ENCODE measurements at regions not wholly inside any gene's neighbourhood (a gene's known extent, or its start where the extent isn't known, plus 50 kb on each side); places are given as distances from the start of the nearest gene placed in this dataset.

DNA sequence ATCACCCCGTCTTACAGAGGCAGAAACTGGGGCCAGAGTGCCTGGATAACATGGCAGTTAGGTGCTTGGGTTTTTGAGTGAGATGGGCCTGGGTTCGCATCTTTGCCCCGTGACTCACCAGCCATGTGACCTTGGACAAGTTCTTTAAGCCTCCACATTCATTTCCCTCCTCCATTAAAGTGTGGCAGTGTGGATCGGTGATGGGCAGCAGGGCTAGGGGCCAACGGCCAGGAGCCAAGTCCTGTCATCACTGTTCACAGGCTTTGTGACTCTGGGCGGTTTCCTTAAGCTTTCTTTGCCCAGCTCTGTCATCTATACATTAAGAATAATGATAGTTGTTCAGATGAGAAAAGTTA lies 85.5 kb upstream of the PMEPA1 start:
- no peak overlapping the region for H3K14ac ChIP-seq (ENCODE audit: insufficient read length)
- no peak overlapping the region for H2BK20ac ChIP-seq (ENCODE audit: low read length)
- H3K56ac ChIP-seq (replicated peaks; ENCODE audit: insufficient read length, low read depth, low read length): no peak overlapping the region
- H3K36me3 ChIP-seq (ENCODE audit: control insufficient read depth in 2 of 4, insufficient read depth in 4 of 4, low read length in 3 of 4): no peaks in the 10 kb centered on the region
- no peak overlapping the region for H3K18ac ChIP-seq (ENCODE audit: extremely low read depth, low read length)
- no peak overlapping the region for H3K4me2 ChIP-seq (ENCODE audit: insufficient read depth in 1 of 2, low read depth in 2 of 2, low read length in 2 of 2)
- H2BK15ac ChIP-seq (ENCODE audit: low read length): no peak overlapping the region
- FAIRE-seq: no peak
- no peaks in the 10 kb centered on the region for H3K79me2 ChIP-seq (ENCODE audit: control insufficient read depth in 1 of 2, insufficient read depth in 2 of 2, low read length in 2 of 2)
- no peak overlapping the region for H4K91ac ChIP-seq (replicated peaks; ENCODE audit: insufficient read length, low read length)
- no peaks in the 10 kb centered on the region for H3K9me3 ChIP-seq (ENCODE audit: insufficient read depth in 2 of 2, low read depth in 1 of 2, low read length in 1 of 2)
- H3K4ac ChIP-seq (replicated peaks; ENCODE audit: insufficient read length, low read depth, low read length): no peak overlapping the region
- WGBS, 2 experiments (ENCODE audit: extremely low coverage in 1 of 2, insufficient coverage in 1 of 2, insufficient read length in 1 of 2, insufficient replicate concordance in 2 of 2, low coverage in 1 of 2, low lambda C conversion rate in 2 of 2, missing lambda C conversion rate in 1 of 2): 89% methylated on average over 6 of the region's 6 CpGs; no CpG with 5 or more reads in 1 of the 2 experiments
- H3K23ac ChIP-seq (ENCODE audit: insufficient read length): no peak overlapping the region
- H3K4me1 ChIP-seq (replicated peaks in 1 of 4; ENCODE audit: control insufficient read depth in 3 of 4, insufficient read depth in 4 of 4, low read length in 3 of 4): no peaks in the 10 kb centered on the region
- no peak overlapping the region for H2AFZ ChIP-seq (ENCODE audit: low read length)
- H3K27ac ChIP-seq (ENCODE audit: low read depth, low read length): no peak overlapping the region
- no peak overlapping the region for H2AK5ac ChIP-seq (ENCODE audit: low read depth, low read length)
- H3K27me3 ChIP-seq (replicated peaks in 1 of 4; ENCODE audit: control insufficient read depth in 3 of 4, extremely low read depth in 1 of 4, insufficient read depth in 3 of 4, low read length in 3 of 4): no peaks in the 10 kb centered on the region
- H2BK5ac ChIP-seq (ENCODE audit: low read depth, low read length): no peak overlapping the region
- ChIA-PET POLR2A (ENCODE audit: partially characterized antibody) (no interaction called here), CTCF (ENCODE audit: partially characterized antibody) (interaction anchor here (0.6 kb wide), 1 partner anchor 166 kb away, joined by 3 read pairs; no protein-coding TSS in a partner anchor)
- H3K9ac ChIP-seq (replicated peaks in 1 of 4; ENCODE audit: extremely low read depth in 1 of 4, low read depth in 3 of 4, low read length in 3 of 4): no peak overlapping the region
- H4K5ac ChIP-seq (ENCODE audit: insufficient read length, low read depth, low read length): no peak overlapping the region
- H3K4me3 ChIP-seq (ENCODE audit: extremely low read depth in 1 of 4, insufficient read depth in 2 of 4, low read depth in 3 of 4, low read length in 4 of 4): no peak overlapping the region
- H4K8ac ChIP-seq (ENCODE audit: extremely low read depth, insufficient read depth, low read length): no peak overlapping the region; the same call in 1 of the 2 replicates
- H4K20me1 ChIP-seq (replicated peaks in 1 of 2; ENCODE audit: control insufficient read depth in 1 of 2, insufficient read depth in 2 of 2, low read length in 2 of 2): no peaks in the 10 kb centered on the region
- 0 out of 2 replicates have a peak, but pooled peaks cover 2% of the 10 kb centered on the region for H3K23me2 ChIP-seq (ENCODE audit: low read depth, low read length)
- H3K79me1 ChIP-seq (ENCODE audit: low read depth, low read length): no peaks in the 10 kb centered on the region
- no peak overlapping the region for H2BK120ac ChIP-seq (replicated peaks; ENCODE audit: low read depth, low read length)
- no peak for DNase-seq (ENCODE audit: low read depth in 1 of 2, low spot score in 2 of 2)
- H2BK12ac ChIP-seq (ENCODE audit: low read depth, low read length): no peak overlapping the region
- TF ChIP-seq SP4 (IDR thresholded peaks at IDR 0.05; ENCODE audit: low read length): no peak
- TF ChIP-seq EZH2 (IDR thresholded peaks at IDR 0.05; ENCODE audit: low read depth, low read length, severe bottlenecking): no peak
- no peak for TF ChIP-seq JUN (IDR thresholded peaks at IDR 0.05; ENCODE audit: low read depth, low read length)
- TF ChIP-seq CEBPB (IDR thresholded peaks at IDR 0.05; ENCODE audit: low read depth, low read length): no peak
- TF ChIP-seq ZNF274 (IDR thresholded peaks at IDR 0.05; ENCODE audit: borderline replicate concordance, extremely low read depth, low read length): no peak

All from H1 (cell line).